ENCODE measurements at regions not wholly inside any gene's neighbourhood (a gene's known extent, or its start where the extent isn't known, plus 50 kb on each side); places are given as distances from the start of the nearest gene placed in this dataset.

DNA sequence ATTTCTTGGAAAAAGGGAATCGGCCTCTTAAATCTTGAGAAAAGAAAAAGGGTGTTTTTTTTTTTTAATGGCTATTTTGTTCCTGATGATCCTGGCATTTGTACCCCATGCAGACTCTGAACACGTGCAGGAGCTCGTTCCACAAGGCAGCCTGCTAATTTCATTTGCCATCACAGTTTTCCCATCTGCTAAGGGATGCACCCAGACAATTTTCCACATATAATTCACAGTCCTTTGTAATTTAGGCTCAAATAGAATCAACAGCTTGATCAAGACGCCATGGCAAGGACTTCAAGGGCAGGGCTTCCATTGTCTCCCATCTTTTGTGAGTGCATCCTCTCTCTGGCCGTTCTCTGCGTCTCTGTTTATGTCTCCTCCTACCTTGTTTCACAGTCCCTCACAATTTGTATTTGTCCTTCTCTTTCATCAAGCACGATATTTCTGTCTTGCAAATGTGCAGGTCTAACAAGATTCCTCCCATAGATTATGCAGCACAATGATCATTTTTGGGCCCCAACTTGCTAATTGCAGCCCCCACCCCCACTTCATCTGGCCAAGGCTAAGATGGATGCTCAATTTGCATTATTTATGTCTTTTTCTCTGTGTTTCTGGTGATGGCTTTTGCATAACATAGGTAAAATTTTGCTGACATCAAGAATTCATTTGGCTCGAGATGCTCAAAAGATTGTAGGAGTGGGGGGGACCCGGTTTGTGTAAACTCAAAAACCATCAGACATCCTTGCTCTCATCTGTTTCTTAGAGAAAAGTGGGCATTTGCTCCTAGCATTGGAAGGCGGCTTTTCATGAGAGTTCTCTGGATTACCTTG, 356.0 kb upstream of the NPVF start:
- TF ChIP-seq, protein P1, sequence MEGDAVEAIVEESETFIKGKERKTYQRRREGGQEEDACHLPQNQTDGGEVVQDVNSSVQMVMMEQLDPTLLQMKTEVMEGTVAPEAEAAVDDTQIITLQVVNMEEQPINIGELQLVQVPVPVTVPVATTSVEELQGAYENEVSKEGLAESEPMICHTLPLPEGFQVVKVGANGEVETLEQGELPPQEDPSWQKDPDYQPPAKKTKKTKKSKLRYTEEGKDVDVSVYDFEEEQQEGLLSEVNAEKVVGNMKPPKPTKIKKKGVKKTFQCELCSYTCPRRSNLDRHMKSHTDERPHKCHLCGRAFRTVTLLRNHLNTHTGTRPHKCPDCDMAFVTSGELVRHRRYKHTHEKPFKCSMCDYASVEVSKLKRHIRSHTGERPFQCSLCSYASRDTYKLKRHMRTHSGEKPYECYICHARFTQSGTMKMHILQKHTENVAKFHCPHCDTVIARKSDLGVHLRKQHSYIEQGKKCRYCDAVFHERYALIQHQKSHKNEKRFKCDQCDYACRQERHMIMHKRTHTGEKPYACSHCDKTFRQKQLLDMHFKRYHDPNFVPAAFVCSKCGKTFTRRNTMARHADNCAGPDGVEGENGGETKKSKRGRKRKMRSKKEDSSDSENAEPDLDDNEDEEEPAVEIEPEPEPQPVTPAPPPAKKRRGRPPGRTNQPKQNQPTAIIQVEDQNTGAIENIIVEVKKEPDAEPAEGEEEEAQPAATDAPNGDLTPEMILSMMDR (conservative IDR thresholded peaks at IDR 0.05 in 1 of 2, IDR thresholded peaks at IDR 0.05 in 1 of 2; ENCODE audit: extremely low read depth in 1 of 2, insufficient read depth in 1 of 2, low read depth in 1 of 2, low read length in 2 of 2), result no peak
- no peak for TF ChIP-seq EZH2 (IDR thresholded peaks at IDR 0.05; ENCODE audit: borderline replicate concordance, low read length)
